Right lobe of liver (tissue), 6 donors: ENCODE measurements at regions not wholly inside any gene's neighbourhood (a gene's known extent, or its start where the extent isn't known, plus 50 kb on each side); places are given as distances from the start of the nearest gene placed in this dataset.

Experiments
- ATAC-seq, 4 donors: fragments of 200-7000 bp; cut with Tn5 transposase; one replicate each; pipeline ENCODE4 v1.9.1; 2020; ENCODE audit warnings: mild to moderate bottlenecking in 4 of 4, moderate library complexity in 4 of 4
- DNase-seq, 3 donors: peaks; one replicate each; pipeline ENCODE4 v3.0.0-alpha.2; 2020
- H3K27ac ChIP-seq, 3 donors: fragments of 200-600 bp; one replicate each; pipeline ENCODE4 v1.8.0; 2022
- H3K27me3 ChIP-seq, 2 donors: fragments of 200-600 bp; one replicate each; pipeline ENCODE4 v1.8.0; 2022
- H3K36me3 ChIP-seq, 4 donors: fragments of 200-600 bp; sonication (generic) in 1 of 4; one replicate each; pipeline versions ENCODE4 v1.5.1 to v1.8.0; 2017 to 2022; ENCODE audit warnings: control low read depth in 1 of 4
- H3K4me1 ChIP-seq, 4 donors: fragments of 200-600 bp; sonication (generic) in 1 of 4; one replicate each; pipeline versions ENCODE4 v1.5.1 to v1.8.0; 2017 to 2022; ENCODE audit warnings: control low read depth in 1 of 4
- H3K4me3 ChIP-seq, 3 donors: fragments of 200-600 bp; one replicate each; pipeline ENCODE4 v1.8.0; 2022
- H3K9me3 ChIP-seq, 4 donors: fragments of 200-600 bp; sonication (generic) in 1 of 4; one replicate each; pipeline versions ENCODE4 v1.5.1 to v1.8.0; 2017 to 2022; ENCODE audit warnings: control low read depth in 1 of 4
- POLR2A ChIP-seq: fragments of 450-650 bp; IDR thresholded peaks from one replicate; pipeline ENCODE4 v1.6.1; 2017; ENCODE audit warnings: antibody characterized with exemption, mild to moderate bottlenecking
- WGBS: methylation state at CpG from one replicate; pipeline ENCODE4 v1.1.6; 2018; ENCODE audit warnings: low coverage, low lambda C conversion rate; ENCODE audit not compliant: insufficient coverage; ENCODE audit errors: missing lambda C conversion rate; 5-methylcytosine and 5-hydroxymethylcytosine counted together
- intact Hi-C, 2 donors: fragments of 100-400 bp; cut with DNase I; formaldehyde crosslinking; loops; one replicate each; pipeline versions ENCODE4 v1.11.2 to v1.14.1; 2022
- TF ChIP-seq, protein P1 (sequence below), 4 donors: fragments of 200-600 bp in 3 of 4; fragments of 450-650 bp in 1 of 4; IDR thresholded peaks; one replicate each; pipeline versions ENCODE4 v1.5.1 to v1.8.0; 2016 to 2022; ENCODE audit warnings: antibody characterized with exemption in 4 of 4, mild to moderate bottlenecking in 2 of 4
- donor health status: DM: no; HTN: yes; CAD: no.
- donor health status: DM: no; HTN: no; CAD: no.
- donor health status: DM: no; HTN: no; CAD: no.
- donor health status: DM: no; HTN: yes; CAD: no.
- donor health status: DM: no; HTN: yes; CAD: no.

DNA sequence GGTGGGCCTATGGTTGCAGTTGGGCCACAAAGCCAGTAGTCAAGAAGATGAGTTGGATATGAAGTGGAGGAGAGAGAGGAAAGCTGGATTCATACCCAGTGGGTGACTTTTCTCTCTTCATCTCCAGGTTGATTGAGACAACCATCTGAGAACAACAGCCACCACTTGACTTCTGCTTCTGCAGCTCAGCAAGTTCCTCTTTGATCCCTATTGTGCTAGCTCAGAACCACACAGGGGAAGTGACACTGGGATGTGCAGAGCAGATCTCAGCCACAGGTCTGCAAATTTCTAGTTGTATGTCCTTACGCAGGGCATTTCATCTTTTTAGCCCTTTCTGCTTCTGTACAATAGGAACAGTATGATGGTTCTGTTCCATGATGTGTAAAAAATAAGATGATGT is 459.2 kb upstream of the ARRDC4 start:
- DNase-seq (no peak), ATAC-seq (peak in 1 of 4 donors; percentile 54)
- Histone ChIP-seq H3K9me3 (no peaks in the 10 kb centered on the region), H3K27ac (no peak overlapping the region), H3K27me3 (no peaks in the 10 kb centered on the region), H3K4me1 (no peaks in the 10 kb centered on the region), H3K4me3 (no peak overlapping the region), H3K36me3 (no peaks in the 10 kb centered on the region)
- intact Hi-C loops = no loop called here
- no peak for TF ChIP-seq POLR2A
- TF ChIP-seq, protein P1, sequence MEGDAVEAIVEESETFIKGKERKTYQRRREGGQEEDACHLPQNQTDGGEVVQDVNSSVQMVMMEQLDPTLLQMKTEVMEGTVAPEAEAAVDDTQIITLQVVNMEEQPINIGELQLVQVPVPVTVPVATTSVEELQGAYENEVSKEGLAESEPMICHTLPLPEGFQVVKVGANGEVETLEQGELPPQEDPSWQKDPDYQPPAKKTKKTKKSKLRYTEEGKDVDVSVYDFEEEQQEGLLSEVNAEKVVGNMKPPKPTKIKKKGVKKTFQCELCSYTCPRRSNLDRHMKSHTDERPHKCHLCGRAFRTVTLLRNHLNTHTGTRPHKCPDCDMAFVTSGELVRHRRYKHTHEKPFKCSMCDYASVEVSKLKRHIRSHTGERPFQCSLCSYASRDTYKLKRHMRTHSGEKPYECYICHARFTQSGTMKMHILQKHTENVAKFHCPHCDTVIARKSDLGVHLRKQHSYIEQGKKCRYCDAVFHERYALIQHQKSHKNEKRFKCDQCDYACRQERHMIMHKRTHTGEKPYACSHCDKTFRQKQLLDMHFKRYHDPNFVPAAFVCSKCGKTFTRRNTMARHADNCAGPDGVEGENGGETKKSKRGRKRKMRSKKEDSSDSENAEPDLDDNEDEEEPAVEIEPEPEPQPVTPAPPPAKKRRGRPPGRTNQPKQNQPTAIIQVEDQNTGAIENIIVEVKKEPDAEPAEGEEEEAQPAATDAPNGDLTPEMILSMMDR (IDR thresholded peaks at IDR 0.05) = no peak
- 59% methylated on average over 1 of the region's 1 CpG for WGBS

DNA sequence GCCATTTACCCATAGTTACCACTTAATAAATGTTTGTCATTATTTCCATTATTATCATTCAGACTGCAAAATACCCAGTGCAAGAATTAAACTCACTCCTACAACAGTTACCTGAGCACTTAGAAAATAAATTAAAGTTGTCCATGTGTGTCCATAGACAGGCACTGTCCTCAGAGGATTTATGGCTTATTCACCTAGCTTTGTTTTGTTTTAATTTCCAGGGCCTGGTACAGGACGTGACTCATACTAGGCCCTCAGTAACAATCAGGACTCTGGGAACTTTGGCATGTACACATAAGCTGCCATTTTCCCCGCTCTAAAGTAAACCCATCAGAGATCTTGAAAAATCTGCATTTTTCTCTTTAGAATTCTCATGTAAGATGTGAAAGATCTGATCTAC is 458.5 kb upstream of the ARRDC4 start:
- H3K4me1 ChIP-seq = no peaks in the 10 kb centered on the region

DNA sequence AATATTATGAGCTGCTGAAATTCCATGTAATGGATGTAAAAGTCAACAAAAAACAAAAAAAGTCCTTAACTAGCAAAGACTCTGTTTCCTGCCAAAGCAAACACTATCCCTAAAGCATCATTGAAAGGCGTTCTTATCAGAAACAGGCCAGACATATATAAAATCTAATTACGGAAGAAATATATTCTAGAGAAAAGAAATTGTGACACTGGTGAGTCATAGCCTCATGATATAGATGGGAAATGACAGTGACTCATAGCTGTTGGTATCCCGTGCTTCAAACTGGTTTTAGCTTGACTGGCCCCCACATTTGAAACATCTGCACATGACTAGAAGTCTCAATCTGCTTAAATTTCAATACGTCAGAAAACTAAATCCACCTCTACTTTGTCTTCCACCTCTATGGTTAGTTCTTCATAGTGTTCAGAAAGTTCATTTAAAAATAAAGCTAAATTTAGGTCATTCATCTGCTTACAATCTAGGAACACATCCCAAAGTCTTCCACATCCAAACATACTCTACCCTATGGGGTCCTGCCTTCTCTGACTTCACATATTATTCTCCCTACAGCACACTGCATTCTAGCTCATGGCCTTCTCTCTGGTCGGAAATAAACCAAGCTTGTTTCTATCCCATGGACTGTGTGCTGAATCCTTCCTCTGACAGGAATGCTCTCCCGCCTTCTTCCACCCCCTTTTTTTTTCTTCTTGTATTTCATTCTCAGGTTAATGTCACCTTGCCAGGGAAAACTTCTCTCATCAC is 456.3 kb upstream of the ARRDC4 start:
- DNase-seq = no peak
- Histone ChIP-seq H3K4me1 (no peaks in the 10 kb centered on the region), H3K36me3 (no peaks in the 10 kb centered on the region), H3K9me3 (no peaks in the 10 kb centered on the region), H3K4me3 (no peak overlapping the region), H3K27ac (no peak overlapping the region), H3K27me3 (no peaks in the 10 kb centered on the region)
- WGBS = 33% methylated on average over 6 of the region's 6 CpGs
- intact Hi-C loops = no loop called here
- TF ChIP-seq POLR2A = no peak
- TF ChIP-seq, protein P1 (IDR thresholded peaks at IDR 0.05) = no peak
- ATAC-seq = no peak

More for the DNA sequence above, 458.5 kb upstream of the ARRDC4 start:
- intact Hi-C loops = no loop called here
- DNase-seq (no peak), ATAC-seq (no peak)
- Histone ChIP-seq H3K9me3 (no peaks in the 10 kb centered on the region), H3K27ac (no peak overlapping the region), H3K4me3 (no peak overlapping the region), H3K36me3 (no peaks in the 10 kb centered on the region), H3K27me3 (no peaks in the 10 kb centered on the region)
- WGBS = 48% methylated on average over 2 of the region's 2 CpGs
- TF ChIP-seq, protein P1 (IDR thresholded peaks at IDR 0.05) = no peak
- no peak for TF ChIP-seq POLR2A

DNA sequence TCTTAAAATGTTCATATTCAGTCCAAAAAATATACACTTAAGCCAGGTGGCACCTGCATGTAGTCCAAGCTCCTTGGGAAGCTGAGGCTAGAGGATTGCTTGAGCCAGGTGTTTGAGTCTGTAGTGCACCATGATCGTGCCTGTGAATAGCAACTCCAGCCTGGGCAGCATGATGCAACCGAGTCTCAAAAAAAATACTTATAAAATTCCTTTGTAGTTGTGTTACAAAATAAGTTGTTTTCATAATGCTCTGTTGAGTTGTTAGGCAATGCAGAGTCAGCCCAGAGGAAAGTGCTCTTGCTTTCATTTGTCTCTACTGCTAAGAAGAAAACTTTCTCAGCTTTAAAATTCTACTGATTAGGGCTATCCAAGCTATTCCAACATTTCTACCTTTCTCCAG is 442.8 kb upstream of the ARRDC4 start:
- no peak for ATAC-seq
- Histone ChIP-seq H3K36me3 (no peaks in the 10 kb centered on the region), H3K4me3 (no peak overlapping the region), H3K27me3 (no peaks in the 10 kb centered on the region), H3K9me3 (no peaks in the 10 kb centered on the region), H3K4me1 (no peaks in the 10 kb centered on the region), H3K27ac (no peak overlapping the region)
- no peak for TF ChIP-seq POLR2A
- TF ChIP-seq, protein P1 (IDR thresholded peaks at IDR 0.05) = no peak
- WGBS = 59% methylated on average over 2 of the region's 2 CpGs
- intact Hi-C loops = no loop called here
- no peak for DNase-seq
